GM19395 (cell line): ENCODE measurements at regions not wholly inside any gene's neighbourhood (a gene's known extent, or its start where the extent isn't known, plus 50 kb on each side); places are given as distances from the start of the nearest gene placed in this dataset.

Experiments used
- ATAC-seq: cut with Tn5 transposase; IDR thresholded peaks from one replicate; pipeline ENCODE4 v1.9.1; 2021; ENCODE audit warnings: mild to moderate bottlenecking, moderate library complexity; ENCODE audit not compliant: unreplicated experiment

GRCh38 chr5:119991625-119992024 lies 362.3 kb downstream of the FAM170A start:
- no peak for ATAC-seq

- ATAC-seq: no peak
Measured at GRCh38 chr5:119996128-119996527, 366.8 kb downstream of the FAM170A start.

GRCh38 chr5:120007598-120007997 lies 378.2 kb downstream of the FAM170A start:
- ATAC-seq: no peak

- ATAC-seq: no peak
Measured at GRCh38 chr5:120012431-120012830, 383.1 kb downstream of the FAM170A start.

GRCh38 chr5:120014535-120014934 lies 385.2 kb downstream of the FAM170A start:
- no peak for ATAC-seq

GRCh38 chr5:120016717-120017382 lies 387.5 kb downstream of the FAM170A start:
- no peak for ATAC-seq

GRCh38 chr5:120017513-120017912 lies 388.2 kb downstream of the FAM170A start:
- no peak for ATAC-seq

- no peak for ATAC-seq
Measured at GRCh38 chr5:120035181-120035580, 405.8 kb downstream of the FAM170A start.

- no peak for ATAC-seq
Measured at GRCh38 chr5:120035815-120036577, 406.6 kb downstream of the FAM170A start.

- no peak for ATAC-seq
Measured at GRCh38 chr5:120037451-120037850, 408.1 kb downstream of the FAM170A start.

GRCh38 chr5:120039111-120039510 lies 409.8 kb downstream of the FAM170A start:
- no peak for ATAC-seq

GRCh38 chr5:120043431-120043830 lies 414.1 kb downstream of the FAM170A start:
- no peak for ATAC-seq

GRCh38 chr5:120052916-120053828 lies 410.9 kb upstream of the PRR16 start:
- ATAC-seq: no peak

- no peak for ATAC-seq
Measured at GRCh38 chr5:120053841-120054240, 410.3 kb upstream of the PRR16 start.

- no peak for ATAC-seq
Measured at GRCh38 chr5:120055858-120056257, 408.2 kb upstream of the PRR16 start.

- ATAC-seq: no peak
Measured at GRCh38 chr5:120062515-120062917, 401.6 kb upstream of the PRR16 start.

- ATAC-seq: no peak
Measured at GRCh38 chr5:120072068-120072761, 391.9 kb upstream of the PRR16 start.

GRCh38 chr5:120073722-120074121 lies 390.4 kb upstream of the PRR16 start:
- ATAC-seq: no peak

- no peak for ATAC-seq
Measured at GRCh38 chr5:120080781-120081180, 383.3 kb upstream of the PRR16 start.

- no peak for ATAC-seq
Measured at GRCh38 chr5:120082316-120083068, 381.6 kb upstream of the PRR16 start.
